ENCODE measurements at regions not wholly inside any gene's neighbourhood (a gene's known extent, or its start where the extent isn't known, plus 50 kb on each side); places are given as distances from the start of the nearest gene placed in this dataset.

- POLR2A ChIA-PET (ENCODE audit: unreplicated experiment) = no interaction called here
- no peaks in the 10 kb centered on the region for H3K4me1 ChIP-seq (ENCODE audit: insufficient read depth, low read length)
- H3K9me3 ChIP-seq (ENCODE audit: low read length) = no peaks in the 10 kb centered on the region
- H3F3A ChIP-seq (ENCODE audit: low read length, unreplicated experiment) = no peaks in the 10 kb centered on the region
- H2AFZ ChIP-seq (ENCODE audit: low read length) = no peak overlapping the region
- no TSS peak for BruUV-seq (replicated peaks)
- H3K9ac ChIP-seq (ENCODE audit: low read length) = no peak overlapping the region
- no peaks in the 10 kb centered on the region for H3K36me3 ChIP-seq (ENCODE audit: low read depth, low read length)
- DNase-seq = no peak
- no peaks in the 10 kb centered on the region for H4K20me1 ChIP-seq (ENCODE audit: low read length)
- intact Hi-C loops (cut with micrococcal nuclease) = no loop called here
- CTCF ChIA-PET = no interaction called here
- no peak for ATAC-seq
- TF ChIP-seq EZH2phosphoT487 (IDR thresholded peaks at IDR 0.05; ENCODE audit: borderline replicate concordance, low read length) (no peak), EZH2 (IDR thresholded peaks at IDR 0.05; ENCODE audit: low read length, unreplicated experiment) (no peak), CTCF (conservative IDR thresholded peaks at IDR 0.05; ENCODE audit: low read depth, low read length) (no peak)
- H3K79me2 ChIP-seq (ENCODE audit: low read length) = no peaks in the 10 kb centered on the region
- no peak overlapping the region for H3K27ac ChIP-seq (ENCODE audit: low read length)
- no peak overlapping the region for H3K4me2 ChIP-seq (ENCODE audit: low read length)
- H3K27me3 ChIP-seq (ENCODE audit: low read length) = no peaks in the 10 kb centered on the region
- no peaks in the 10 kb centered on the region for H3K9me2 ChIP-seq (replicated peaks; ENCODE audit: low read length)
- no peak overlapping the region for H3K4me3 ChIP-seq (ENCODE audit: low read length)
Observed at GRCh38 chr13:90299238-90299637, 1048.2 kb upstream of the MIR17HG start.

- BruUV-seq (replicated peaks) = no TSS peak
- intact Hi-C loops (cut with micrococcal nuclease) = no loop called here
- no peak overlapping the region for H2AFZ ChIP-seq (ENCODE audit: low read length)
- TF ChIP-seq EZH2phosphoT487 (IDR thresholded peaks at IDR 0.05; ENCODE audit: borderline replicate concordance, low read length) = no peak
- TF ChIP-seq EZH2 (IDR thresholded peaks at IDR 0.05; ENCODE audit: low read length, unreplicated experiment) = no peak
- TF ChIP-seq CTCF (conservative IDR thresholded peaks at IDR 0.05; ENCODE audit: low read depth, low read length) = no peak
- H3K9ac ChIP-seq (ENCODE audit: low read length) = no peak overlapping the region
- no peak overlapping the region for H3K4me2 ChIP-seq (ENCODE audit: low read length)
- H3K4me1 ChIP-seq (ENCODE audit: insufficient read depth, low read length) = no peaks in the 10 kb centered on the region
- H3K27ac ChIP-seq (ENCODE audit: low read length) = no peak overlapping the region
- ChIA-PET POLR2A (ENCODE audit: unreplicated experiment) (no interaction called here), CTCF (no interaction called here)
- H3K79me2 ChIP-seq (ENCODE audit: low read length) = no peaks in the 10 kb centered on the region
- no peaks in the 10 kb centered on the region for H4K20me1 ChIP-seq (ENCODE audit: low read length)
- no peaks in the 10 kb centered on the region for H3K9me2 ChIP-seq (replicated peaks; ENCODE audit: low read length)
- no peak overlapping the region for H3K4me3 ChIP-seq (ENCODE audit: low read length)
- H3K36me3 ChIP-seq (ENCODE audit: low read depth, low read length) = no peaks in the 10 kb centered on the region
- H3K9me3 ChIP-seq (ENCODE audit: low read length) = no peaks in the 10 kb centered on the region
- DNase-seq (no peak), ATAC-seq (no peak)
- no peaks in the 10 kb centered on the region for H3K27me3 ChIP-seq (ENCODE audit: low read length)
- no peaks in the 10 kb centered on the region for H3F3A ChIP-seq (ENCODE audit: low read length, unreplicated experiment)
Observed at GRCh38 chr13:90300015-90300414, 1047.5 kb upstream of the MIR17HG start.

GRCh38 chr13:90302107-90302506, 1045.4 kb upstream of the MIR17HG start:
- Histone ChIP-seq H3K9me3 (ENCODE audit: low read length) (no peaks in the 10 kb centered on the region), H3K4me3 (ENCODE audit: low read length) (no peak overlapping the region), H2AFZ (ENCODE audit: low read length) (no peak overlapping the region), H3K9me2 (replicated peaks; ENCODE audit: low read length) (no peaks in the 10 kb centered on the region), H3K36me3 (ENCODE audit: low read depth, low read length) (no peaks in the 10 kb centered on the region), H4K20me1 (ENCODE audit: low read length) (no peaks in the 10 kb centered on the region), H3K27ac (ENCODE audit: low read length) (no peak overlapping the region), H3K4me1 (ENCODE audit: insufficient read depth, low read length) (no peaks in the 10 kb centered on the region), H3F3A (ENCODE audit: low read length, unreplicated experiment) (no peaks in the 10 kb centered on the region), H3K9ac (ENCODE audit: low read length) (no peak overlapping the region), H3K27me3 (ENCODE audit: low read length) (no peaks in the 10 kb centered on the region), H3K4me2 (ENCODE audit: low read length) (no peak overlapping the region), H3K79me2 (ENCODE audit: low read length) (no peaks in the 10 kb centered on the region)
- no peak for TF ChIP-seq CTCF (conservative IDR thresholded peaks at IDR 0.05; ENCODE audit: low read depth, low read length)
- no peak for TF ChIP-seq EZH2phosphoT487 (IDR thresholded peaks at IDR 0.05; ENCODE audit: borderline replicate concordance, low read length)
- TF ChIP-seq EZH2 (IDR thresholded peaks at IDR 0.05; ENCODE audit: low read length, unreplicated experiment) = no peak
- BruUV-seq (replicated peaks) = no TSS peak
- POLR2A ChIA-PET (ENCODE audit: unreplicated experiment) = no interaction called here
- ATAC-seq (peak; percentile 22; the same call in 1 of the 2 replicates), DNase-seq (no peak)
- CTCF ChIA-PET = no interaction called here
- intact Hi-C loops (cut with micrococcal nuclease) = no loop called here
